ENCODE measurements at regions not wholly inside any gene's neighbourhood (a gene's known extent, or its start where the extent isn't known, plus 50 kb on each side); places are given as distances from the start of the nearest gene placed in this dataset.
A peak's percentile ranks its signal among the peaks of the same experiment; 100 is the strongest.

- no peak overlapping the region for H3K9ac ChIP-seq (ENCODE audit: low read length)
- no peaks in the 10 kb centered on the region for H3K36me3 ChIP-seq (ENCODE audit: control insufficient read depth, insufficient read depth, low read length)
- no peaks in the 10 kb centered on the region for H3K9me3 ChIP-seq (ENCODE audit: control insufficient read depth, low read length)
- no peak overlapping the region for H3K4me3 ChIP-seq (ENCODE audit: low read length)
- no peaks in the 10 kb centered on the region for H3K4me1 ChIP-seq (ENCODE audit: control insufficient read depth, insufficient read depth, low read length)
- no peaks in the 10 kb centered on the region for H3K27me3 ChIP-seq (ENCODE audit: control insufficient read depth, insufficient read depth, low read length)
Observed at GRCh38 chr2:176619504-176619903, 350.3 kb downstream of the MTX2 start.

- no peaks in the 10 kb centered on the region for H3K36me3 ChIP-seq (ENCODE audit: control insufficient read depth, insufficient read depth, low read length)
- no peaks in the 10 kb centered on the region for H3K27me3 ChIP-seq (ENCODE audit: control insufficient read depth, insufficient read depth, low read length)
- no peak overlapping the region for H3K9ac ChIP-seq (ENCODE audit: low read length)
- no peak overlapping the region for H3K4me3 ChIP-seq (ENCODE audit: low read length)
- H3K9me3 ChIP-seq (ENCODE audit: control insufficient read depth, low read length): no peaks in the 10 kb centered on the region
- no peaks in the 10 kb centered on the region for H3K4me1 ChIP-seq (ENCODE audit: control insufficient read depth, insufficient read depth, low read length)
Observed at GRCh38 chr2:176621350-176621749, 352.1 kb downstream of the MTX2 start.

- no peaks in the 10 kb centered on the region for H3K27me3 ChIP-seq (ENCODE audit: control insufficient read depth, insufficient read depth, low read length)
Observed at GRCh38 chr2:176622792-176623191, 353.6 kb downstream of the MTX2 start.

GRCh38 chr2:176626796-176627195 is 357.6 kb downstream of the MTX2 start:
- no peaks in the 10 kb centered on the region for H3K9me3 ChIP-seq (ENCODE audit: control insufficient read depth, low read length)
- no peaks in the 10 kb centered on the region for H3K4me1 ChIP-seq (ENCODE audit: control insufficient read depth, insufficient read depth, low read length)
- no peak overlapping the region for H3K9ac ChIP-seq (ENCODE audit: low read length)
- H3K27me3 ChIP-seq (ENCODE audit: control insufficient read depth, insufficient read depth, low read length): no peaks in the 10 kb centered on the region
- no peaks in the 10 kb centered on the region for H3K36me3 ChIP-seq (ENCODE audit: control insufficient read depth, insufficient read depth, low read length)
- no peak overlapping the region for H3K4me3 ChIP-seq (ENCODE audit: low read length)

More at GRCh38 chr2:176622792-176623191, 353.6 kb downstream of the MTX2 start:
- no peak overlapping the region for H3K4me3 ChIP-seq (ENCODE audit: low read length)
- no peaks in the 10 kb centered on the region for H3K36me3 ChIP-seq (ENCODE audit: control insufficient read depth, insufficient read depth, low read length)
- H3K4me1 ChIP-seq (ENCODE audit: control insufficient read depth, insufficient read depth, low read length): no peaks in the 10 kb centered on the region
- H3K9ac ChIP-seq (ENCODE audit: low read length): no peak overlapping the region
- H3K9me3 ChIP-seq (ENCODE audit: control insufficient read depth, low read length): no peaks in the 10 kb centered on the region

GRCh38 chr2:176628438-176628837 is 359.2 kb downstream of the MTX2 start:
- Histone ChIP-seq H3K4me1 (ENCODE audit: control insufficient read depth, insufficient read depth, low read length) (no peaks in the 10 kb centered on the region), H3K27me3 (ENCODE audit: control insufficient read depth, insufficient read depth, low read length) (no peaks in the 10 kb centered on the region), H3K4me3 (ENCODE audit: low read length) (no peak overlapping the region), H3K9ac (ENCODE audit: low read length) (no peak overlapping the region), H3K36me3 (ENCODE audit: control insufficient read depth, insufficient read depth, low read length) (no peaks in the 10 kb centered on the region), H3K9me3 (ENCODE audit: control insufficient read depth, low read length) (no peaks in the 10 kb centered on the region)

GRCh38 chr2:176633754-176634153 is 364.5 kb downstream of the MTX2 start:
- Histone ChIP-seq H3K4me1 (ENCODE audit: control insufficient read depth, insufficient read depth, low read length) (no peaks in the 10 kb centered on the region), H3K9me3 (ENCODE audit: control insufficient read depth, low read length) (no peaks in the 10 kb centered on the region), H3K27me3 (ENCODE audit: control insufficient read depth, insufficient read depth, low read length) (peaks cover 31% of the 10 kb centered on the region), H3K4me3 (ENCODE audit: low read length) (no peak overlapping the region), H3K36me3 (ENCODE audit: control insufficient read depth, insufficient read depth, low read length) (no peaks in the 10 kb centered on the region), H3K9ac (ENCODE audit: low read length) (no peak overlapping the region)

- H3K4me1 ChIP-seq (ENCODE audit: control insufficient read depth, insufficient read depth, low read length): no peaks in the 10 kb centered on the region
- no peak overlapping the region for H3K4me3 ChIP-seq (ENCODE audit: low read length)
- no peaks in the 10 kb centered on the region for H3K9me3 ChIP-seq (ENCODE audit: control insufficient read depth, low read length)
- no peak overlapping the region for H3K9ac ChIP-seq (ENCODE audit: low read length)
- no peaks in the 10 kb centered on the region for H3K36me3 ChIP-seq (ENCODE audit: control insufficient read depth, insufficient read depth, low read length)
- peaks cover 54% of the 10 kb centered on the region for H3K27me3 ChIP-seq (ENCODE audit: control insufficient read depth, insufficient read depth, low read length)
Observed at GRCh38 chr2:176636401-176636800, 367.2 kb downstream of the MTX2 start.

- Histone ChIP-seq H3K4me1 (ENCODE audit: control insufficient read depth, insufficient read depth, low read length) (no peaks in the 10 kb centered on the region), H3K27me3 (ENCODE audit: control insufficient read depth, insufficient read depth, low read length) (peaks cover 54% of the 10 kb centered on the region), H3K9ac (ENCODE audit: low read length) (no peak overlapping the region), H3K9me3 (ENCODE audit: control insufficient read depth, low read length) (no peaks in the 10 kb centered on the region), H3K36me3 (ENCODE audit: control insufficient read depth, insufficient read depth, low read length) (no peaks in the 10 kb centered on the region), H3K4me3 (ENCODE audit: low read length) (no peak overlapping the region)
Observed at GRCh38 chr2:176637142-176637485, 367.9 kb downstream of the MTX2 start.

GRCh38 chr2:176637486-176638166 is 368.4 kb downstream of the MTX2 start:
- H3K4me3 ChIP-seq (ENCODE audit: low read length): peak overlapping the region; percentile 36
- H3K9me3 ChIP-seq (ENCODE audit: control insufficient read depth, low read length): no peaks in the 10 kb centered on the region
- peak overlapping the region; percentile 39 for H3K9ac ChIP-seq (ENCODE audit: low read length)
- no peaks in the 10 kb centered on the region for H3K36me3 ChIP-seq (ENCODE audit: control insufficient read depth, insufficient read depth, low read length)
- H3K27me3 ChIP-seq (ENCODE audit: control insufficient read depth, insufficient read depth, low read length): peaks cover 56% of the 10 kb centered on the region
- H3K4me1 ChIP-seq (ENCODE audit: control insufficient read depth, insufficient read depth, low read length): no peaks in the 10 kb centered on the region

GRCh38 chr2:176638167-176639015 is 369.1 kb downstream of the MTX2 start:
- Histone ChIP-seq H3K9ac (ENCODE audit: low read length) (peak overlapping the region; percentile 39), H3K4me3 (ENCODE audit: low read length) (peak overlapping the region; percentile 36)

GRCh38 chr2:176639016-176639343 is 369.7 kb downstream of the MTX2 start:
- Histone ChIP-seq H3K9me3 (ENCODE audit: control insufficient read depth, low read length) (no peaks in the 10 kb centered on the region), H3K36me3 (ENCODE audit: control insufficient read depth, insufficient read depth, low read length) (no peaks in the 10 kb centered on the region), H3K4me1 (ENCODE audit: control insufficient read depth, insufficient read depth, low read length) (no peaks in the 10 kb centered on the region), H3K9ac (ENCODE audit: low read length) (no peak overlapping the region), H3K27me3 (ENCODE audit: control insufficient read depth, insufficient read depth, low read length) (peaks cover 63% of the 10 kb centered on the region), H3K4me3 (ENCODE audit: low read length) (no peak overlapping the region)

More at GRCh38 chr2:176638167-176639015, 369.1 kb downstream of the MTX2 start:
- H3K9me3 ChIP-seq (ENCODE audit: control insufficient read depth, low read length): no peaks in the 10 kb centered on the region
- peaks cover 58% of the 10 kb centered on the region for H3K27me3 ChIP-seq (ENCODE audit: control insufficient read depth, insufficient read depth, low read length)
- no peaks in the 10 kb centered on the region for H3K4me1 ChIP-seq (ENCODE audit: control insufficient read depth, insufficient read depth, low read length)
- no peaks in the 10 kb centered on the region for H3K36me3 ChIP-seq (ENCODE audit: control insufficient read depth, insufficient read depth, low read length)

- H3K9ac ChIP-seq (ENCODE audit: low read length): no peak overlapping the region
- no peaks in the 10 kb centered on the region for H3K36me3 ChIP-seq (ENCODE audit: control insufficient read depth, insufficient read depth, low read length)
- H3K4me3 ChIP-seq (ENCODE audit: low read length): no peak overlapping the region
- H3K27me3 ChIP-seq (ENCODE audit: control insufficient read depth, insufficient read depth, low read length): peaks cover 67% of the 10 kb centered on the region
- H3K9me3 ChIP-seq (ENCODE audit: control insufficient read depth, low read length): no peaks in the 10 kb centered on the region
- no peaks in the 10 kb centered on the region for H3K4me1 ChIP-seq (ENCODE audit: control insufficient read depth, insufficient read depth, low read length)
Observed at GRCh38 chr2:176639671-176640070, 370.4 kb downstream of the MTX2 start.

Measured in mucosa of stomach (tissue), 1 donor.